Suprapubic skin (tissue), 4 donors: ENCODE measurements at regions not wholly inside any gene's neighbourhood (a gene's known extent, or its start where the extent isn't known, plus 50 kb on each side); places are given as distances from the start of the nearest gene placed in this dataset.

Experiments used
- EP300 ChIP-seq: sonication (generic); formaldehyde crosslinking; IDR thresholded peaks from one replicate; pipeline ENCODE4 v1.6.1; 2017; ENCODE audit warnings: antibody characterized with exemption
- POLR2A ChIP-seq, 2 donors: fragments of 450-650 bp; IDR thresholded peaks; one replicate each; pipeline ENCODE4 v1.6.1; 2017; ENCODE audit warnings: antibody characterized with exemption in 2 of 2, mild to moderate bottlenecking in 2 of 2, moderate library complexity in 2 of 2
- POLR2AphosphoS5 ChIP-seq, 3 donors: sonication (generic); formaldehyde crosslinking; IDR thresholded peaks; one replicate each; pipeline ENCODE4 v1.6.1; 2017; ENCODE audit warnings: antibody characterized with exemption in 3 of 3
- TF ChIP-seq, protein P1 (sequence below), 2 donors: fragments of 200-600 bp in 1 of 2; fragments of 450-650 bp in 1 of 2; sonication (generic) in 1 of 2; IDR thresholded peaks; one replicate each; pipeline ENCODE4 v1.5.1; 2016 to 2019; ENCODE audit warnings: antibody characterized with exemption in 2 of 2, mild to moderate bottlenecking in 1 of 2, moderate library complexity in 1 of 2

DNA sequence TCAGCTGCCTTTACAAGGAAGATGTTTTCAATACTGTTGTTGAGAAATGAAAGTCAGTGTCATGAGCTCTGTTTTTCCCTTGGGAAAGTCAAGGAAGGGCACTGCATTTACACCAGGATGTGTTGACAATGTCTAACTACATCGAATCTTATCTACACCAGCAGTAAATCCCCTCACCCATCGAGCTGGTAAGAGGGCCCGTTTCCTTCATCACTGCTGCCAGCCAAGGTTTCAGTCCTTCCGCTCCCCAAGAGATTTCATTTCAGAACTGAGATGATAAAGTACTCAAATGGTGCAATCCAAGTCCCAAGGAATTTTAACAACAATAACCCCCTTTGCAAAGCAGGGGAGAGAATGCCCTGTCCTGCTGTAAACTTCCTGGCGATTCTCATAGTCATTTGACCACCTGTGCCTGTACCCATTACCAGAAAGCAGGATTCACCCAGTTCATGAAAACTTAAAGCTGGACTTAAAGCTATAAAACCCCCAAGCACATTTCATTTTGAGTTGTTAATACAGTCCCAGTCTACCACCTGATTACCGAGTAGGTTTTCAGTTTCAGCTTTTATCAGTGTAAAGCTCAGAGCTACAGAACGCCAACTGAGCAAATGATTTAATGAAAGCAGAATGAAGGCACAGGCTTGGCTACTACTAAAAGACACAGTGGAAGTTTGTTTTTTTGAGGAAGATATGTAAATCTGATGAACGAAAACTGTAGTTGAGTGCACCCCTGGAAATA lies 122.5 kb upstream of the TAB2 start:
- no peak for TF ChIP-seq POLR2AphosphoS5 (IDR thresholded peaks at IDR 0.05)
- TF ChIP-seq POLR2A (IDR thresholded peaks at IDR 0.05) = no peak
- TF ChIP-seq, protein P1, sequence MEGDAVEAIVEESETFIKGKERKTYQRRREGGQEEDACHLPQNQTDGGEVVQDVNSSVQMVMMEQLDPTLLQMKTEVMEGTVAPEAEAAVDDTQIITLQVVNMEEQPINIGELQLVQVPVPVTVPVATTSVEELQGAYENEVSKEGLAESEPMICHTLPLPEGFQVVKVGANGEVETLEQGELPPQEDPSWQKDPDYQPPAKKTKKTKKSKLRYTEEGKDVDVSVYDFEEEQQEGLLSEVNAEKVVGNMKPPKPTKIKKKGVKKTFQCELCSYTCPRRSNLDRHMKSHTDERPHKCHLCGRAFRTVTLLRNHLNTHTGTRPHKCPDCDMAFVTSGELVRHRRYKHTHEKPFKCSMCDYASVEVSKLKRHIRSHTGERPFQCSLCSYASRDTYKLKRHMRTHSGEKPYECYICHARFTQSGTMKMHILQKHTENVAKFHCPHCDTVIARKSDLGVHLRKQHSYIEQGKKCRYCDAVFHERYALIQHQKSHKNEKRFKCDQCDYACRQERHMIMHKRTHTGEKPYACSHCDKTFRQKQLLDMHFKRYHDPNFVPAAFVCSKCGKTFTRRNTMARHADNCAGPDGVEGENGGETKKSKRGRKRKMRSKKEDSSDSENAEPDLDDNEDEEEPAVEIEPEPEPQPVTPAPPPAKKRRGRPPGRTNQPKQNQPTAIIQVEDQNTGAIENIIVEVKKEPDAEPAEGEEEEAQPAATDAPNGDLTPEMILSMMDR (IDR thresholded peaks at IDR 0.05) = no peak
- no peak for TF ChIP-seq EP300
